Natural killer cell (primary cell): ENCODE measurements at regions not wholly inside any gene's neighbourhood (a gene's known extent, or its start where the extent isn't known, plus 50 kb on each side); places are given as distances from the start of the nearest gene placed in this dataset.

Experiments used
- ATAC-seq, 3 donors: fragments of 150-1000 bp in 2 of 3; fragments of 200-7000 bp in 1 of 3; cut with Tn5 transposase; 1 replicate in 1 of 3; 2 replicates in 2 of 3; pipeline ENCODE4 v1.10.0; 2021; ENCODE audit warnings: mild to moderate bottlenecking in 2 of 3, moderate library complexity in 2 of 3
- DNase-seq, 2 donors: peaks; one replicate each; pipeline versions ENCODE4 v3.0.0 to v3.0.0-alpha.2; 2013 to 2021; ENCODE audit warnings: mixed read lengths in 1 of 2
- H3K27ac ChIP-seq: one replicate; pipeline ENCODE4 v1.5.1; 2013; ENCODE audit warnings: mild to moderate bottlenecking, low read length
- H3K27me3 ChIP-seq: one replicate; pipeline ENCODE4 v1.6.1; 2013; ENCODE audit warnings: low read length; ENCODE audit not compliant: control insufficient read depth, insufficient read depth
- H3K36me3 ChIP-seq: one replicate; pipeline ENCODE4 v1.6.1; 2013; ENCODE audit warnings: low read length; ENCODE audit not compliant: control insufficient read depth, insufficient read depth
- H3K4me1 ChIP-seq: one replicate; pipeline ENCODE4 v1.6.1; 2013; ENCODE audit warnings: low read length; ENCODE audit not compliant: control insufficient read depth, insufficient read depth
- H3K4me3 ChIP-seq: one replicate; pipeline ENCODE4 v1.5.1; 2013; ENCODE audit warnings: low read length
- H3K9me3 ChIP-seq: one replicate; pipeline ENCODE4 v1.6.1; 2013; ENCODE audit warnings: low read length; ENCODE audit not compliant: control insufficient read depth, insufficient read depth
- H3K27ac Mint-ChIP-seq, 2 donors: one replicate each; pipeline ENCODE4 v1.8.0; 2022; ENCODE audit warnings: mild to moderate bottlenecking in 2 of 2, mixed read lengths in 2 of 2, moderate library complexity in 1 of 2
- H3K27me3 Mint-ChIP-seq, 2 donors: one replicate each; pipeline ENCODE4 v1.8.0; 2022; ENCODE audit warnings: low read depth in 2 of 2, mixed read lengths in 2 of 2
- H3K36me3 Mint-ChIP-seq: one replicate; pipeline ENCODE4 v1.8.0; 2022; ENCODE audit warnings: mixed read lengths
- H3K4me1 Mint-ChIP-seq, 2 donors: one replicate each; pipeline ENCODE4 v1.8.0; 2022; ENCODE audit warnings: mixed read lengths in 2 of 2
- H3K4me3 Mint-ChIP-seq: one replicate; pipeline ENCODE4 v1.8.0; 2022; ENCODE audit warnings: mild to moderate bottlenecking, moderate library complexity, mixed read lengths
- H3K9me3 Mint-ChIP-seq, 2 donors: one replicate each; pipeline ENCODE4 v1.8.0; 2022; ENCODE audit warnings: mixed read lengths in 2 of 2
- WGBS: methylation state at CpG from one replicate; pipeline ENCODE4 v1.1.7; 2013; ENCODE audit warnings: missing lambda C conversion rate; ENCODE audit not compliant: insufficient coverage; 5-methylcytosine and 5-hydroxymethylcytosine counted together
- intact Hi-C: fragments of 100-400 bp; cut with micrococcal nuclease; formaldehyde crosslinking; loops from one replicate; pipeline ENCODE4 v1.14.2; 2022
- TF ChIP-seq, protein P1 (sequence below): fragments of 200-600 bp; IDR thresholded peaks from one replicate; pipeline ENCODE4 v1.8.0; 2022; ENCODE audit warnings: antibody characterized with exemption

DNA sequence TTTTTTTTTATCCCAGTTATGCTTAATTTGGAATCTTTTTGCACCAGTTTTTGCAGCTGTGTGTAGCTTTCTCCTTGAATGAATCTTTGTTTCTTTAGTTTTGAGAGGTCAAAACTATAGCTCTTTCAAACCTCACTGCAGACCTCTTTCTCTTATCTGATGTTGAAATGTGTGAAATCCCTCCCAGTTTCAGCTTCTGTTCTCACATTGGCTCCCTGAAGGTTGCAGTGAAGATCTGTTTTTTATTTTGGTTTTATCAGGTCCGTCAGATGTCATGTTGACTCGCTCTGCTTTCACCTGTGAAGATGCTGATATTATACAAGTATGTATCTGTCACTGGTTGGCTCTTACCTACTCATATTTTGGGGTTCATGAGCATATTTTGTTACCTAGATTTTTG, 372.0 kb downstream of the RFC3 start:
- intact Hi-C loops, result no loop called here
- Mint-ChIP-seq H3K36me3 (peaks cover 12% of the 10 kb centered on the region), H3K4me3 (no peak overlapping the region), H3K4me1 (no peaks in the 10 kb centered on the region), H3K27ac (no peak overlapping the region), H3K27me3 (no peaks in the 10 kb centered on the region), H3K9me3 (peaks cover 17 to 19% of the 10 kb centered on the region in 2 donors)
- 60% methylated on average over 2 of the region's 2 CpGs for WGBS
- H3K27me3 ChIP-seq, result no peaks in the 10 kb centered on the region
- ATAC-seq (no peak), DNase-seq (no peak)
- H3K9me3 ChIP-seq, result no peaks in the 10 kb centered on the region
- no peaks in the 10 kb centered on the region for H3K4me1 ChIP-seq
- no peak overlapping the region for H3K4me3 ChIP-seq
- H3K27ac ChIP-seq, result no peak overlapping the region
- no peaks in the 10 kb centered on the region for H3K36me3 ChIP-seq
- TF ChIP-seq, protein P1, sequence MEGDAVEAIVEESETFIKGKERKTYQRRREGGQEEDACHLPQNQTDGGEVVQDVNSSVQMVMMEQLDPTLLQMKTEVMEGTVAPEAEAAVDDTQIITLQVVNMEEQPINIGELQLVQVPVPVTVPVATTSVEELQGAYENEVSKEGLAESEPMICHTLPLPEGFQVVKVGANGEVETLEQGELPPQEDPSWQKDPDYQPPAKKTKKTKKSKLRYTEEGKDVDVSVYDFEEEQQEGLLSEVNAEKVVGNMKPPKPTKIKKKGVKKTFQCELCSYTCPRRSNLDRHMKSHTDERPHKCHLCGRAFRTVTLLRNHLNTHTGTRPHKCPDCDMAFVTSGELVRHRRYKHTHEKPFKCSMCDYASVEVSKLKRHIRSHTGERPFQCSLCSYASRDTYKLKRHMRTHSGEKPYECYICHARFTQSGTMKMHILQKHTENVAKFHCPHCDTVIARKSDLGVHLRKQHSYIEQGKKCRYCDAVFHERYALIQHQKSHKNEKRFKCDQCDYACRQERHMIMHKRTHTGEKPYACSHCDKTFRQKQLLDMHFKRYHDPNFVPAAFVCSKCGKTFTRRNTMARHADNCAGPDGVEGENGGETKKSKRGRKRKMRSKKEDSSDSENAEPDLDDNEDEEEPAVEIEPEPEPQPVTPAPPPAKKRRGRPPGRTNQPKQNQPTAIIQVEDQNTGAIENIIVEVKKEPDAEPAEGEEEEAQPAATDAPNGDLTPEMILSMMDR, result no peak

DNA sequence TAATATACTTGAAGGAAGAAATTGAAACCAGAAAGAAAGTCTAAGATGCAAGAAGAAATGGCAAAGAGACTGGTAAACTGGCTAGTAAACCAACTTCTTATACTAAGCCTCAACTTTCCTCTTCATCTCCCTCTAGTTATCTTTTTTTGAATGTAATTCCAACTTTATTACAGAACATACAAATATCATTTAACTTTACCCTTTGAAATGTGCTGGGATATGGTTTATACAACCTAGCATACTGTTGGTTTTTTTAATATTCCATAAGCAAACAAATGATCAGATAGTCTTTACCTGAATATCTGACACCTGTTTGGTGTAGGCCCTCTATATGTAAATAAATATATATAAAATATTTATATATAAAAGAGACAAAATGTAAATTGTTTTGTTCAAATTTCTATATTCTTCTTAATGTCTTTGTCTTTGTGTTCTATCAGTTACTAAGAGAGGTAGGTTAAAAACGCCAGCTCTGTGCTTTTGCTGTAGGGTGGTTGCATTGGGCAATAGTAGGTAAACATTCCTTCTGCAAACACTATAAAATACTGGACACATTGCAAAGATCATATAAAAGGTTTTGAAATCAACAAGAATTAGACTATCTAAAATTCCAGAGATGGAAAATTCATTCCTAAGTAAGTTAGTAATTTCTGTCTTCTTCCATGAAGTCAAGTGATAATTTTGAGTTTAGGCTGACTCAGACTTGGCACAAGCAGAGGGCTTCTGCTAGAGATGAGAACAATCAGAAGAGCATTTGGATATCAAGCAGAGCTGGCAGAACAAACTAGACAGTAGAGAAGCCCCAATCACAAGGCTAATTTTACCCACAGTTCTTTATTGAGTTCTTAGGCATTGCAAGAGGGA, 383.3 kb downstream of the RFC3 start:
- Mint-ChIP-seq H3K4me1 (no peaks in the 10 kb centered on the region), H3K4me3 (no peak overlapping the region), H3K9me3 (peaks cover 11 to 20% of the 10 kb centered on the region in 2 donors), H3K36me3 (no peaks in the 10 kb centered on the region), H3K27me3 (no peaks in the 10 kb centered on the region), H3K27ac (no peak overlapping the region)
- ATAC-seq (no peak), DNase-seq (no peak)
- Histone ChIP-seq H3K27ac (no peak overlapping the region), H3K9me3 (no peaks in the 10 kb centered on the region), H3K4me3 (no peak overlapping the region), H3K27me3 (no peaks in the 10 kb centered on the region), H3K4me1 (no peaks in the 10 kb centered on the region), H3K36me3 (no peaks in the 10 kb centered on the region)
- TF ChIP-seq, protein P1, result no peak
- no CpG with 5 or more reads among the region's 1 CpG for WGBS
- intact Hi-C loops, result no loop called here

DNA sequence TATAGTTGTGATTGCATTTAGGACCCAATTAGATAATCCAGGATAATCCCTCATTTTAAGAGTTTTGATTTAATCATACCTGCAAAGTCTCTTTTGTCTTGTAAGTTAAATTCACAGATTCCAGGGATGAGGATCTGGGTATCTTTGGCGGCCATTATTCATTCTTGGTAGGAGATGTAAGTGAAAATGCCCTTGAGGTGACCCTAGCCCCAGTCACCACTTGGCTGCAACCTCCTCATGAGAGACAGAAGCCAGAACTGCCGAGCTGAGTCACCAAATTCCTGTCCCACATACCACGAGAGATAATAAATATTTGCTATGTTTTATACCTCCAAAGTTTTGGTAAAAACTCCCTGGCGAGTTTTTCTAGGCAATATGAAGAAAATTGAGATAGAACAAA, 389.4 kb downstream of the RFC3 start:
- Histone ChIP-seq H3K4me3 (no peak overlapping the region), H3K9me3 (no peaks in the 10 kb centered on the region), H3K4me1 (no peaks in the 10 kb centered on the region), H3K36me3 (no peaks in the 10 kb centered on the region), H3K27me3 (no peaks in the 10 kb centered on the region), H3K27ac (no peak overlapping the region)
- H3K9me3 Mint-ChIP-seq, result peaks cover 11 to 15% of the 10 kb centered on the region in 2 donors
- TF ChIP-seq, protein P1, result no peak
- ATAC-seq, result no peak
- no peak overlapping the region for H3K4me3 Mint-ChIP-seq
- WGBS, result 87% methylated on average over 2 of the region's 4 CpGs
- no peaks in the 10 kb centered on the region for H3K36me3 Mint-ChIP-seq
- intact Hi-C loops, result no loop called here
- no peak for DNase-seq
- H3K27ac Mint-ChIP-seq, result no peak overlapping the region
- H3K27me3 Mint-ChIP-seq, result no peaks in the 10 kb centered on the region
- no peaks in the 10 kb centered on the region for H3K4me1 Mint-ChIP-seq

DNA sequence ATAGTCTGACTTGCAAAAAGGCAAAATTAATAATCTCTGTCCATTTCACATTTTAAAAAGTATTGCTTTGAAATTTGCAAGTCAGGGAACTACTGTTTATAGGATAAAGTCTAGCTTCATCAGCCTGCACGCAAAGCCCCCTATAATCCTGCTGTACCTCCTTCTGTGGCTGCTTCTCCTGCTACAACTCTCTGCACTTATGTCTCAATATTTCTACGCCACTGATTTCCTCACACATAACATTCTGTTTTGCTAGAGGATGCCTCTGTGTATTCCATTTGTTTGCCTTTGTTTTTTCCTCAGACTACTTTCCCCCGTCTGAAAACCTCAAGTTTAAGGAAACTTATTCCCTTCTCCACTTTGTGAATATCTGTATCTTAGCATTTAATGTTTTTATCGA, 389.9 kb downstream of the RFC3 start:
- Histone ChIP-seq H3K36me3 (no peaks in the 10 kb centered on the region), H3K4me1 (no peaks in the 10 kb centered on the region), H3K27ac (no peak overlapping the region), H3K4me3 (no peak overlapping the region), H3K9me3 (no peaks in the 10 kb centered on the region), H3K27me3 (no peaks in the 10 kb centered on the region)
- DNase-seq (no peak), ATAC-seq (no peak)
- Mint-ChIP-seq H3K27ac (no peak overlapping the region), H3K4me1 (no peaks in the 10 kb centered on the region), H3K27me3 (no peaks in the 10 kb centered on the region), H3K4me3 (no peak overlapping the region), H3K36me3 (no peaks in the 10 kb centered on the region), H3K9me3 (peaks cover 11 to 15% of the 10 kb centered on the region in 2 donors)
- intact Hi-C loops, result no loop called here
- 76% methylated on average over 3 of the region's 4 CpGs for WGBS
- TF ChIP-seq, protein P1, result no peak
